ENCODE measurements at regions not wholly inside any gene's neighbourhood (a gene's known extent, or its start where the extent isn't known, plus 50 kb on each side); places are given as distances from the start of the nearest gene placed in this dataset.

GRCh38 chr14:96671218-96671617, 126.0 kb upstream of the VRK1 start:
- TF ChIP-seq CTCF (IDR thresholded peaks at IDR 0.05) (no peak), POLR2A (IDR thresholded peaks at IDR 0.05) (no peak), POLR2AphosphoS5 (IDR thresholded peaks at IDR 0.05) (no peak)

All from transverse colon (tissue), 4 donors.